KMS-11 (cell line): ENCODE measurements at regions not wholly inside any gene's neighbourhood (a gene's known extent, or its start where the extent isn't known, plus 50 kb on each side); places are given as distances from the start of the nearest gene placed in this dataset.

Source experiments
- H2AFZ ChIP-seq: fragments of 200-600 bp; sonication (generic); 2 replicates; pipeline ENCODE4 v1.6.1; 2016; ENCODE audit warnings: antibody characterized with exemption, mixed run types, low read depth
- H3K27ac ChIP-seq: fragments of 200-600 bp; sonication (generic); 2 replicates; pipeline ENCODE4 v1.6.1; 2016; ENCODE audit warnings: mild to moderate bottlenecking, mixed run types
- H3K27me3 ChIP-seq: fragments of 200-600 bp; sonication (generic); 2 replicates; pipeline ENCODE4 v1.6.1; 2017; ENCODE audit warnings: mild to moderate bottlenecking, low read depth, mixed run types, moderate library complexity; ENCODE audit not compliant: insufficient read depth
- H3K36me3 ChIP-seq: fragments of 200-600 bp; sonication (generic); 2 replicates; pipeline ENCODE4 v1.6.1; 2017; ENCODE audit warnings: mild to moderate bottlenecking, mixed run types; ENCODE audit not compliant: insufficient read depth
- H3K4me1 ChIP-seq: fragments of 200-600 bp; sonication (generic); 2 replicates; pipeline ENCODE4 v1.6.1; 2016; ENCODE audit warnings: mild to moderate bottlenecking, low read depth, mixed run types; ENCODE audit not compliant: poor library complexity, severe bottlenecking
- H3K4me2 ChIP-seq: fragments of 200-600 bp; sonication (generic); 2 replicates; pipeline ENCODE4 v1.7.0; 2016; ENCODE audit warnings: mild to moderate bottlenecking, mixed run types
- H3K4me3 ChIP-seq: fragments of 200-600 bp; sonication (generic); IDR thresholded peaks from 2 replicates; pipeline ENCODE4 v1.6.1; 2017; ENCODE audit warnings: low read depth, low read length, mixed read lengths; ENCODE audit not compliant: insufficient read depth
- H3K79me2 ChIP-seq: fragments of 200-600 bp; sonication (generic); 2 replicates; pipeline ENCODE4 v1.6.1; 2016; ENCODE audit warnings: low read depth, mixed run types; ENCODE audit not compliant: insufficient read depth
- H3K9ac ChIP-seq: fragments of 200-600 bp; sonication (generic); 2 replicates; pipeline ENCODE4 v1.6.1; 2016; ENCODE audit warnings: mild to moderate bottlenecking, mixed run types
- H4K20me1 ChIP-seq: fragments of 200-600 bp; sonication (generic); 2 replicates; pipeline ENCODE4 v1.6.1; 2016; ENCODE audit warnings: mild to moderate bottlenecking, mixed run types; ENCODE audit not compliant: insufficient read depth
- TF ChIP-seq, protein P1 (sequence below): fragments of 200-600 bp; sonication (generic); conservative IDR thresholded peaks from 2 replicates; pipeline ENCODE4 v1.6.1; 2017; ENCODE audit warnings: low read depth, mild to moderate bottlenecking, antibody characterized with exemption, low read length, moderate library complexity, mixed read lengths

GRCh38 chr7:153529651-153530165, 522.5 kb upstream of the DPP6 start:
- Histone ChIP-seq H2AFZ (no peak overlapping the region), H3K4me1 (no peaks in the 10 kb centered on the region), H3K9ac (no peak overlapping the region), H3K79me2 (no peaks in the 10 kb centered on the region), H3K4me2 (no peak overlapping the region), H3K36me3 (no peaks in the 10 kb centered on the region), H3K27ac (no peak overlapping the region), H4K20me1 (no peaks in the 10 kb centered on the region), H3K4me3 (no peak overlapping the region), H3K27me3 (no peaks in the 10 kb centered on the region)
- TF ChIP-seq, protein P1, sequence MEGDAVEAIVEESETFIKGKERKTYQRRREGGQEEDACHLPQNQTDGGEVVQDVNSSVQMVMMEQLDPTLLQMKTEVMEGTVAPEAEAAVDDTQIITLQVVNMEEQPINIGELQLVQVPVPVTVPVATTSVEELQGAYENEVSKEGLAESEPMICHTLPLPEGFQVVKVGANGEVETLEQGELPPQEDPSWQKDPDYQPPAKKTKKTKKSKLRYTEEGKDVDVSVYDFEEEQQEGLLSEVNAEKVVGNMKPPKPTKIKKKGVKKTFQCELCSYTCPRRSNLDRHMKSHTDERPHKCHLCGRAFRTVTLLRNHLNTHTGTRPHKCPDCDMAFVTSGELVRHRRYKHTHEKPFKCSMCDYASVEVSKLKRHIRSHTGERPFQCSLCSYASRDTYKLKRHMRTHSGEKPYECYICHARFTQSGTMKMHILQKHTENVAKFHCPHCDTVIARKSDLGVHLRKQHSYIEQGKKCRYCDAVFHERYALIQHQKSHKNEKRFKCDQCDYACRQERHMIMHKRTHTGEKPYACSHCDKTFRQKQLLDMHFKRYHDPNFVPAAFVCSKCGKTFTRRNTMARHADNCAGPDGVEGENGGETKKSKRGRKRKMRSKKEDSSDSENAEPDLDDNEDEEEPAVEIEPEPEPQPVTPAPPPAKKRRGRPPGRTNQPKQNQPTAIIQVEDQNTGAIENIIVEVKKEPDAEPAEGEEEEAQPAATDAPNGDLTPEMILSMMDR = no peak

DNA sequence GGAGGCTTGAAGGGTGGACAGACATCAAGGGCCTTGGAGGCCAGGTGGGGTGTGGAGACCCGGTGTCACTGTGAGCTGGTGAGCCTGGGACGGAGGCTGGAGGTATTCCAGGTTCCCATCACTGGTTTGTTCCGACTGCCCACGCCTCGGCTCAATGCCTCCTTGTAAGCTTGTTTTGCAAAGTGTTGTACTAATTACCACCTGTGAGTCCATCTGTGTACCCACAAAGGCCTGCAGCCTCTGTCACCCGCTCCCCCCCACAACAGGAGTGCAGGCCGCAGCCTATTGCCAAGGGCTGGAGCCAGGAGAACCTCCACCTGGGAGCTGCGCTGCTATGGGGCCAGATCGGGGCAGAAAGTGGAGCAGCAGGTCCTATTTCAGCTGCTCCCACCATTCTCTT, 521.8 kb upstream of the DPP6 start:
- TF ChIP-seq, protein P1 = no peak
- H3K9ac ChIP-seq = no peak overlapping the region
- H3K4me3 ChIP-seq = no peak overlapping the region
- H3K79me2 ChIP-seq = no peaks in the 10 kb centered on the region
- H3K27ac ChIP-seq = no peak overlapping the region
- no peak overlapping the region for H3K4me2 ChIP-seq
- no peaks in the 10 kb centered on the region for H3K4me1 ChIP-seq
- no peaks in the 10 kb centered on the region for H3K36me3 ChIP-seq
- no peaks in the 10 kb centered on the region for H3K27me3 ChIP-seq
- H4K20me1 ChIP-seq = no peaks in the 10 kb centered on the region
- H2AFZ ChIP-seq = no peak overlapping the region

- Histone ChIP-seq H3K4me2 (no peak overlapping the region), H3K27ac (no peak overlapping the region), H3K36me3 (no peaks in the 10 kb centered on the region), H3K9ac (no peak overlapping the region), H2AFZ (no peak overlapping the region), H3K27me3 (no peaks in the 10 kb centered on the region), H3K79me2 (no peaks in the 10 kb centered on the region), H4K20me1 (no peaks in the 10 kb centered on the region), H3K4me1 (no peaks in the 10 kb centered on the region), H3K4me3 (no peak overlapping the region)
- TF ChIP-seq, protein P1 = no peak
Observed at GRCh38 chr7:153532326-153532725, 519.9 kb upstream of the DPP6 start.

- H3K9ac ChIP-seq = no peak overlapping the region
- H3K4me1 ChIP-seq = no peaks in the 10 kb centered on the region
- TF ChIP-seq, protein P1 = no peak
- no peaks in the 10 kb centered on the region for H3K79me2 ChIP-seq
- no peak overlapping the region for H2AFZ ChIP-seq
- no peaks in the 10 kb centered on the region for H4K20me1 ChIP-seq
- no peak overlapping the region for H3K4me2 ChIP-seq
- no peak overlapping the region for H3K4me3 ChIP-seq
- no peaks in the 10 kb centered on the region for H3K36me3 ChIP-seq
- H3K27ac ChIP-seq = no peak overlapping the region
- no peaks in the 10 kb centered on the region for H3K27me3 ChIP-seq
Observed at GRCh38 chr7:153537271-153537670, 514.9 kb upstream of the DPP6 start.
